ENCODE measurements at regions not wholly inside any gene's neighbourhood (a gene's known extent, or its start where the extent isn't known, plus 50 kb on each side); places are given as distances from the start of the nearest gene placed in this dataset.

GRCh38 chr3:158912621-158913020 is 110.8 kb downstream of the MFSD1 start:
- ATAC-seq (no peak), DNase-seq (no peak)
- Mint-ChIP-seq H3K4me1 (no peaks in the 10 kb centered on the region), H3K4me3 (no peak overlapping the region), H3K36me3 (no peaks in the 10 kb centered on the region), H3K9me3 (peaks cover 0 to 2% (median 0%) of the 10 kb centered on the region in 11 donors), H3K27me3 (peaks cover 0 to 11% (median 5%) of the 10 kb centered on the region in 5 donors), H3K27ac (no peak overlapping the region)
- H3K4me1 ChIP-seq (ENCODE audit: control insufficient read depth in 2 of 2, insufficient read depth in 2 of 2, low read length in 2 of 2) = no peaks in the 10 kb centered on the region
- H3K27ac ChIP-seq (ENCODE audit: low read depth, low read length) = no peak overlapping the region
- no peaks in the 10 kb centered on the region for H3K9me3 ChIP-seq (ENCODE audit: control insufficient read depth in 2 of 3, low read length in 3 of 3)
- H3K36me3 ChIP-seq (ENCODE audit: control insufficient read depth in 2 of 3, insufficient read depth in 3 of 3, low read length in 3 of 3) = no peaks in the 10 kb centered on the region
- intact Hi-C loops (cut with micrococcal nuclease) = no loop called here
- H3K4me3 ChIP-seq (ENCODE audit: low read length) = no peak overlapping the region
- no peaks in the 10 kb centered on the region for H3K27me3 ChIP-seq (ENCODE audit: control insufficient read depth in 2 of 2, insufficient read depth in 2 of 2, low read length in 2 of 2)
- CTCF ChIA-PET = no interaction called here
- POLR2A ChIA-PET = no interaction called here

- no peaks in the 10 kb centered on the region for H3K36me3 Mint-ChIP-seq
- H3K4me3 ChIP-seq (ENCODE audit: low read length) = no peak overlapping the region
- H3K36me3 ChIP-seq (ENCODE audit: control insufficient read depth in 2 of 3, insufficient read depth in 3 of 3, low read length in 3 of 3) = no peaks in the 10 kb centered on the region
- H3K27me3 Mint-ChIP-seq = peaks cover 0 to 11% (median 0%) of the 10 kb centered on the region in 5 donors
- ChIA-PET POLR2A (interaction anchor here (0.6 kb wide), 1 partner anchor 18 kb away, joined by 3 read pairs; no protein-coding TSS in a partner anchor), CTCF (no interaction called here)
- peaks cover 0 to 2% (median 0%) of the 10 kb centered on the region in 11 donors for H3K9me3 Mint-ChIP-seq
- H3K27ac ChIP-seq (ENCODE audit: low read depth, low read length) = no peak overlapping the region
- no peak overlapping the region for H3K27ac Mint-ChIP-seq
- H3K4me1 ChIP-seq (ENCODE audit: control insufficient read depth in 2 of 2, insufficient read depth in 2 of 2, low read length in 2 of 2) = no peaks in the 10 kb centered on the region
- no peak overlapping the region for H3K4me3 Mint-ChIP-seq
- ATAC-seq = no peak
- no peaks in the 10 kb centered on the region for H3K27me3 ChIP-seq (ENCODE audit: control insufficient read depth in 2 of 2, insufficient read depth in 2 of 2, low read length in 2 of 2)
- no peaks in the 10 kb centered on the region for H3K9me3 ChIP-seq (ENCODE audit: control insufficient read depth in 2 of 3, low read length in 3 of 3)
- no peak for DNase-seq
- H3K4me1 Mint-ChIP-seq = no peaks in the 10 kb centered on the region
- intact Hi-C loops (cut with micrococcal nuclease) = loop anchor here in 1 of 2 donors (2.0 kb wide), 1 partner anchor 345 kb away; no protein-coding TSS in a partner anchor
Measured at GRCh38 chr3:158916111-158916510, 114.3 kb downstream of the MFSD1 start.

DNA sequence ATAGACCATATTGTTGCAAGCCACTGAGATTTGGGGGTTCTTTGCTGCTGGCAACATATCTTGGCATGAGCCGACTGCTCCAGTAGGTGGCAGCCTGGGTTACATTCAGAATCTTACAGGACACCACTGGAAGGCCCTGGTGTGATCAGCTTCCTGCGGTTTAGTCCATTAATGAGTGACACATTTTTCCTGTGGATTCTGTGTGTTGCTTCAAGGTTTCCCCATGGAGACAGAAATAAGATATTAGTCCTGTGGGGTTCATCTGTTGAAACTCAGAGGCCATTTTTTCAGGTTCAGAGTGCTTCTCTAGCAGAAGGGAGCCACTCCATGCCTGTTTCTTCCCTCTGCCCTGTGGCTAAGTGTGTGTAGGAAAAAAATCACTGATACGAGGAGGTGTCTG is 116.2 kb downstream of the MFSD1 start:
- Histone ChIP-seq H3K27ac (ENCODE audit: low read depth, low read length) (no peak overlapping the region), H3K36me3 (ENCODE audit: control insufficient read depth in 2 of 3, insufficient read depth in 3 of 3, low read length in 3 of 3) (no peaks in the 10 kb centered on the region), H3K27me3 (ENCODE audit: control insufficient read depth in 2 of 2, insufficient read depth in 2 of 2, low read length in 2 of 2) (no peaks in the 10 kb centered on the region), H3K4me1 (ENCODE audit: control insufficient read depth in 2 of 2, insufficient read depth in 2 of 2, low read length in 2 of 2) (no peaks in the 10 kb centered on the region), H3K9me3 (ENCODE audit: control insufficient read depth in 2 of 3, low read length in 3 of 3) (no peaks in the 10 kb centered on the region), H3K4me3 (ENCODE audit: low read length) (no peak overlapping the region)
- Mint-ChIP-seq H3K27ac (no peak overlapping the region), H3K9me3 (peaks cover 0 to 2% (median 0%) of the 10 kb centered on the region in 11 donors), H3K27me3 (peaks cover 0 to 6% (median 0%) of the 10 kb centered on the region in 5 donors), H3K4me3 (no peak overlapping the region), H3K36me3 (no peaks in the 10 kb centered on the region), H3K4me1 (no peaks in the 10 kb centered on the region)
- intact Hi-C loops (cut with micrococcal nuclease) = no loop called here
- CTCF ChIA-PET = no interaction called here
- POLR2A ChIA-PET = no interaction called here
- no peak for DNase-seq
- no peak for ATAC-seq

DNA sequence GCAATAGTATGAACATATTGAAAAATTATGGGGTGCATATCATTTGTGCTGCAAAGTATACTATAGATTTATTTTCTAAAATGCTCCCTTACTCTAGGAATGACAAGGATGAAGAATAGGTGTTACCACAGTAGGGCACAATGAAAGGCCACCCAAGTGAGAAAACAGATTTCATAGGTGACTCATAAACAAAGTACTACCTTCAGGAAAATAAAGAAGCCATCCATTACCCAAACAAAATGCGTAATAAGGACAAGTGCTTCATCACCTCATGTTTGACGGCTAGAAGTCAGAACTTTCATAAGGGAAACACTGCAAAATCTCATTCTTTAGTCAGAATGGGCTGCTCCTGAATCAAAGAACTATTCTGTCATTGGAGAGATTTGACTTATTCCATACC is 116.6 kb downstream of the MFSD1 start:
- no peak overlapping the region for H3K27ac Mint-ChIP-seq
- CTCF ChIA-PET = no interaction called here
- peaks cover 0 to 6% (median 0%) of the 10 kb centered on the region in 5 donors for H3K27me3 Mint-ChIP-seq
- Histone ChIP-seq H3K36me3 (ENCODE audit: control insufficient read depth in 2 of 3, insufficient read depth in 3 of 3, low read length in 3 of 3) (no peaks in the 10 kb centered on the region), H3K9me3 (ENCODE audit: control insufficient read depth in 2 of 3, low read length in 3 of 3) (no peaks in the 10 kb centered on the region), H3K4me3 (ENCODE audit: low read length) (no peak overlapping the region), H3K27me3 (ENCODE audit: control insufficient read depth in 2 of 2, insufficient read depth in 2 of 2, low read length in 2 of 2) (no peaks in the 10 kb centered on the region), H3K4me1 (ENCODE audit: control insufficient read depth in 2 of 2, insufficient read depth in 2 of 2, low read length in 2 of 2) (no peaks in the 10 kb centered on the region), H3K27ac (ENCODE audit: low read depth, low read length) (no peak overlapping the region)
- intact Hi-C loops (cut with micrococcal nuclease) = no loop called here
- POLR2A ChIA-PET = no interaction called here
- H3K36me3 Mint-ChIP-seq = no peaks in the 10 kb centered on the region
- no peak for ATAC-seq
- no peak overlapping the region for H3K4me3 Mint-ChIP-seq
- no peak for DNase-seq
- no peaks in the 10 kb centered on the region for H3K4me1 Mint-ChIP-seq
- peaks cover 0 to 2% (median 0%) of the 10 kb centered on the region in 11 donors for H3K9me3 Mint-ChIP-seq

- CTCF ChIA-PET = no interaction called here
- intact Hi-C loops (cut with micrococcal nuclease) = no loop called here
- H3K27me3 ChIP-seq (ENCODE audit: control insufficient read depth in 2 of 2, insufficient read depth in 2 of 2, low read length in 2 of 2) = no peaks in the 10 kb centered on the region
Measured at GRCh38 chr3:158920371-158920770, 118.5 kb downstream of the MFSD1 start.

GRCh38 chr3:158925021-158925420 is 123.2 kb downstream of the MFSD1 start:
- H3K4me1 ChIP-seq (ENCODE audit: control insufficient read depth in 2 of 2, insufficient read depth in 2 of 2, low read length in 2 of 2) = no peaks in the 10 kb centered on the region
- no peak for ATAC-seq
- H3K27ac ChIP-seq (ENCODE audit: low read depth, low read length) = no peak overlapping the region
- no peaks in the 10 kb centered on the region for H3K9me3 ChIP-seq (ENCODE audit: control insufficient read depth in 2 of 3, low read length in 3 of 3)
- H3K36me3 Mint-ChIP-seq = peaks cover 0 to 4% (median 0%) of the 10 kb centered on the region in 5 donors
- peaks cover 0 to 4% (median 0%) of the 10 kb centered on the region in 5 donors for H3K27me3 Mint-ChIP-seq
- no peaks in the 10 kb centered on the region for H3K27me3 ChIP-seq (ENCODE audit: control insufficient read depth in 2 of 2, insufficient read depth in 2 of 2, low read length in 2 of 2)
- H3K36me3 ChIP-seq (ENCODE audit: control insufficient read depth in 2 of 3, insufficient read depth in 3 of 3, low read length in 3 of 3) = no peaks in the 10 kb centered on the region
- no peak overlapping the region for H3K27ac Mint-ChIP-seq
- POLR2A ChIA-PET = no interaction called here
- H3K4me3 ChIP-seq (ENCODE audit: low read length) = no peak overlapping the region
- H3K9me3 Mint-ChIP-seq = peaks cover 0 to 1% (median 0%) of the 10 kb centered on the region in 11 donors
- H3K4me3 Mint-ChIP-seq = no peak overlapping the region
- H3K4me1 Mint-ChIP-seq = no peaks in the 10 kb centered on the region
- no peak for DNase-seq
- intact Hi-C loops (cut with micrococcal nuclease) = no loop called here
- CTCF ChIA-PET = no interaction called here

More at GRCh38 chr3:158920371-158920770, 118.5 kb downstream of the MFSD1 start:
- DNase-seq (no peak), ATAC-seq (no peak)
- H3K9me3 ChIP-seq (ENCODE audit: control insufficient read depth in 2 of 3, low read length in 3 of 3) = no peaks in the 10 kb centered on the region
- Mint-ChIP-seq H3K27me3 (peaks cover 0 to 6% (median 0%) of the 10 kb centered on the region in 5 donors), H3K36me3 (no peaks in the 10 kb centered on the region), H3K4me3 (no peak overlapping the region), H3K9me3 (no peaks in the 10 kb centered on the region), H3K4me1 (no peaks in the 10 kb centered on the region), H3K27ac (no peak overlapping the region)
- POLR2A ChIA-PET = no interaction called here
- H3K4me1 ChIP-seq (ENCODE audit: control insufficient read depth in 2 of 2, insufficient read depth in 2 of 2, low read length in 2 of 2) = no peaks in the 10 kb centered on the region
- no peak overlapping the region for H3K27ac ChIP-seq (ENCODE audit: low read depth, low read length)
- no peak overlapping the region for H3K4me3 ChIP-seq (ENCODE audit: low read length)
- H3K36me3 ChIP-seq (ENCODE audit: control insufficient read depth in 2 of 3, insufficient read depth in 3 of 3, low read length in 3 of 3) = no peaks in the 10 kb centered on the region

DNA sequence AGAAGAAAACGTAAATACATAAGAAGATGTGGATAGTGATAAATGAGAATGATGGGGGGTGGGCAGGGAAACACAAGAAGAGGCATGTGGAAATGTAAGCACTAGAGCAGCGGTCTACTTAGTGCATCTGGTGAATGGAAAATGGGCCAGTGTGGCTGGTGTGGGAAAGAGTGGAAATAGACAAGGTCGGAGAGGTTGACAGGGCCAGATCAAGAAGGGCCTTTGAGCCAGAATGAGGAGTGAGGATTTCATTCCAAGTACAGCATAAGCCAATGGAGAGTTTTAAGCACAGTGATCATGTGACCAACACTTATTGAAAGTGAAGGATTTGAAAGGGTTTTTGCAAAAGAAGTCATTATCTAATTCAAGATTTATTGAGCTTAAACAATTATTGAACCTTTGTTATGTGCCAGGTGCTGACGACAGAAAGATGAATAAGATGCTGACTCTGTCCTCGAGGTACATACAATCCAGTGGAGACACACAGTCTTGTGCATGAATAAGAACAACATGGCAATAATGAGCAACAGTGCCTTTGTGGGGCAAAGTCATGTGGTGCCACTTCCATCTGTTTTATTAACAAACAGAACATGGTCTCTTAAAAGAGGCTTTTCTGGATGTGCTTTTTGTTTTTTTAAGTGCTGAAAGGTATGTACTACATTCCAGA is 124.1 kb downstream of the MFSD1 start:
- Histone ChIP-seq H3K27ac (ENCODE audit: low read depth, low read length) (no peak overlapping the region), H3K27me3 (ENCODE audit: control insufficient read depth in 2 of 2, insufficient read depth in 2 of 2, low read length in 2 of 2) (no peaks in the 10 kb centered on the region), H3K4me1 (ENCODE audit: control insufficient read depth in 2 of 2, insufficient read depth in 2 of 2, low read length in 2 of 2) (no peaks in the 10 kb centered on the region), H3K36me3 (ENCODE audit: control insufficient read depth in 2 of 3, insufficient read depth in 3 of 3, low read length in 3 of 3) (no peaks in the 10 kb centered on the region), H3K4me3 (ENCODE audit: low read length) (no peak overlapping the region), H3K9me3 (ENCODE audit: control insufficient read depth in 2 of 3, low read length in 3 of 3) (no peaks in the 10 kb centered on the region)
- Mint-ChIP-seq H3K9me3 (peaks cover 0 to 1% (median 0%) of the 10 kb centered on the region in 11 donors), H3K4me1 (no peaks in the 10 kb centered on the region), H3K27me3 (peaks cover 0 to 4% (median 0%) of the 10 kb centered on the region in 5 donors), H3K4me3 (no peak overlapping the region), H3K27ac (no peak overlapping the region), H3K36me3 (peaks cover 0 to 4% (median 0%) of the 10 kb centered on the region in 5 donors)
- ATAC-seq = no peak
- no peak for DNase-seq
- intact Hi-C loops (cut with micrococcal nuclease) = no loop called here
- POLR2A ChIA-PET = no interaction called here
- CTCF ChIA-PET = no interaction called here
